ENCODE measurements at regions not wholly inside any gene's neighbourhood (a gene's known extent, or its start where the extent isn't known, plus 50 kb on each side); places are given as distances from the start of the nearest gene placed in this dataset.

- no peak for DNase-seq (ENCODE audit: low read depth)
- H3K4me3 ChIP-seq (ENCODE audit: low read depth, low read length), result no peak overlapping the region
- no peak for TF ChIP-seq CTCF (IDR thresholded peaks at IDR 0.05; ENCODE audit: insufficient read depth, low read depth, low read length)
Observed at GRCh38 chr2:145739681-145740080, 1219.8 kb upstream of the ZEB2 start.

GRCh38 chr2:145736871-145737270, 1217.0 kb upstream of the ZEB2 start:
- no peak for DNase-seq (ENCODE audit: low read depth)
- TF ChIP-seq CTCF (IDR thresholded peaks at IDR 0.05; ENCODE audit: insufficient read depth, low read depth, low read length), result no peak
- no peak overlapping the region for H3K4me3 ChIP-seq (ENCODE audit: low read depth, low read length)

DNA sequence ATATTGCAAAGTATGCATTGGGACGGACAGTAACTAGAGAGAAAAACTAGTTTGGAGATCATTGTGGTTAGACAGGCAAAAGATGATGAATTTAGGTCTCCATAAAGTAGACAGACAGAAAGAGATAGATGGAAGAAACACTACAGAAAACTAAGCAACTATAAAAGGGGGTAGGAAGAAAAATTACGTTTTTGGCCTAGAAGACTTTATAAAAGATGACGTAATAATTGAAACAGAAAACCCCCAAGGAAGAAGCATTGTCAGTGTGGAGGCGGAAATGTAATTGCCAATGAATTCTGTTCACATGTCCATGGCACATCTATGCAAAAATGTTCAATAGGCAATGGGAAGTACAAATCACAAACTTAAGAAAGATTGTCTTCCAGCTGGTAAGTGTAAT, 1211.5 kb upstream of the ZEB2 start:
- H3K4me3 ChIP-seq (ENCODE audit: low read depth, low read length), result no peak overlapping the region
- TF ChIP-seq CTCF (IDR thresholded peaks at IDR 0.05; ENCODE audit: insufficient read depth, low read depth, low read length), result no peak
- DNase-seq (ENCODE audit: low read depth), result no peak

GRCh38 chr2:145729993-145730770, 1210.3 kb upstream of the ZEB2 start:
- DNase-seq (ENCODE audit: low read depth), result no peak
- TF ChIP-seq CTCF (IDR thresholded peaks at IDR 0.05; ENCODE audit: insufficient read depth, low read depth, low read length), result no peak
- no peak overlapping the region for H3K4me3 ChIP-seq (ENCODE audit: low read depth, low read length)

DNA sequence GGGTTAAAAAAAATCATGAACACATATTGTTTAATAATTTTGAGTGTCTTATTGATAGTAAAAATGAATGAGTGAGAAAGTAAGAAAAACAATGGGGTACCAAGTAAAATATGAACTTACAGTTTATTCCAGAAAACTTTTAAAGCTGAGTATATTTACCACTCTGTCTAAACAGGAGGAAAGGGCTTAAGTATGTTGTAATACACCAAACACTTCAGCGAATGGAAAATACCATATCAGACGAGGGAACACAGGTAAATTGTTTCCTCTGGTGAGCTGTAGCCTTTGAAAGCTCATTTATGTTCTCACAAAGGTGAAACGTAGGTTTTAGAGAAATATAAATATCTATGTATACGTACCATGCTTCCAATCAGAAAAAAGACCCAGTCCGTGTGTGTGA, 1209.6 kb upstream of the ZEB2 start:
- no peak for TF ChIP-seq CTCF (IDR thresholded peaks at IDR 0.05; ENCODE audit: insufficient read depth, low read depth, low read length)
- H3K4me3 ChIP-seq (ENCODE audit: low read depth, low read length), result no peak overlapping the region
- no peak for DNase-seq (ENCODE audit: low read depth)

- TF ChIP-seq CTCF (IDR thresholded peaks at IDR 0.05; ENCODE audit: insufficient read depth, low read depth, low read length), result no peak
- DNase-seq (ENCODE audit: low read depth), result no peak
- H3K4me3 ChIP-seq (ENCODE audit: low read depth, low read length), result no peak overlapping the region
Observed at GRCh38 chr2:145728511-145728910, 1208.6 kb upstream of the ZEB2 start.

DNA sequence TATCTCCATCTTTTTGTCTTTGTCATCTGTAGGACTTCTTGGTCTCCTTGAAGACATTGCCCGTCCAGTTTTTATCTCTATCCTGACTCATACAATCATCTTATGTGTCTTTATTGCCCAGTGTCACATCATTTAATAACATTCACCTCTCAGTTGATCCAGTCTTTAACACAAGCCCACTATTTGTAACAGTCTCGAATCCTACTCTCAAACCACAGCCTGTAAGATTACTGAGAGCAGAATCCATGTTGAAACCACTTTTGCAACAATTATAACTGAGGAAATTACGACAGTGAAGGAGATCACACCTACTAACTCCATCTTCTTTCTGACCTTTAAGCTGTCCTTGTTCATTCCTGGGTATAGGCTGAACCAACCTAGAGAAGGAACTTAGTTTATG, 1206.0 kb upstream of the ZEB2 start:
- no peak for DNase-seq (ENCODE audit: low read depth)
- no peak overlapping the region for H3K4me3 ChIP-seq (ENCODE audit: low read depth, low read length)
- TF ChIP-seq CTCF (IDR thresholded peaks at IDR 0.05; ENCODE audit: insufficient read depth, low read depth, low read length), result no peak
